ENCODE measurements at regions not wholly inside any gene's neighbourhood (a gene's known extent, or its start where the extent isn't known, plus 50 kb on each side); places are given as distances from the start of the nearest gene placed in this dataset.

DNA sequence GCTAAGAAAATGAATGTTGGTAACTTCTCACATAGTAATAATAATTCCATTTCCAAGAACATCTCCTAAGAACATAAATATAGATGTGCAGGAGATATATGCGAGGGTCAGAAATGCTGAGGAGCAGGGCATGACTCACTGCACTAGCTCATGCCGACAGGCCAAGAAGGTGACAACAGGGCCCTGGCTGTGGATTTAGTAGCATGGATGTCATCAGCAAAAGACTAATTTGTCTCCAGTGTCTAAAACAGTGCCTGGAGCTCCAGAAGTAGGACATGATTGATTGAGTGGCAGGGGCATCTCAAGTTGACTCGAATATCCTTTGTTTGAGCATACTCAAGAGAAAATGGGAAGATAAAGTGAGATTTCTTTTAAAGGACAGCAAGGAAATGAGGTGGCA lies 207.0 kb upstream of the FOXA2 start:
- POLR2A ChIA-PET, result no interaction called here
- CTCF ChIA-PET, result no interaction called here
- TF ChIP-seq, protein P1, sequence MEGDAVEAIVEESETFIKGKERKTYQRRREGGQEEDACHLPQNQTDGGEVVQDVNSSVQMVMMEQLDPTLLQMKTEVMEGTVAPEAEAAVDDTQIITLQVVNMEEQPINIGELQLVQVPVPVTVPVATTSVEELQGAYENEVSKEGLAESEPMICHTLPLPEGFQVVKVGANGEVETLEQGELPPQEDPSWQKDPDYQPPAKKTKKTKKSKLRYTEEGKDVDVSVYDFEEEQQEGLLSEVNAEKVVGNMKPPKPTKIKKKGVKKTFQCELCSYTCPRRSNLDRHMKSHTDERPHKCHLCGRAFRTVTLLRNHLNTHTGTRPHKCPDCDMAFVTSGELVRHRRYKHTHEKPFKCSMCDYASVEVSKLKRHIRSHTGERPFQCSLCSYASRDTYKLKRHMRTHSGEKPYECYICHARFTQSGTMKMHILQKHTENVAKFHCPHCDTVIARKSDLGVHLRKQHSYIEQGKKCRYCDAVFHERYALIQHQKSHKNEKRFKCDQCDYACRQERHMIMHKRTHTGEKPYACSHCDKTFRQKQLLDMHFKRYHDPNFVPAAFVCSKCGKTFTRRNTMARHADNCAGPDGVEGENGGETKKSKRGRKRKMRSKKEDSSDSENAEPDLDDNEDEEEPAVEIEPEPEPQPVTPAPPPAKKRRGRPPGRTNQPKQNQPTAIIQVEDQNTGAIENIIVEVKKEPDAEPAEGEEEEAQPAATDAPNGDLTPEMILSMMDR (IDR thresholded peaks at IDR 0.05; ENCODE audit: control extremely low read depth, extremely low read depth, low read depth, missing control alignments), result no peak
- DNase-seq (ENCODE audit: extremely low spot score), result no peak

GRCh38 chr20:22791877-22792525 lies 207.6 kb upstream of the FOXA2 start:
- ChIA-PET POLR2A (no interaction called here), CTCF (no interaction called here)
- no peak for DNase-seq (ENCODE audit: extremely low spot score)
- TF ChIP-seq, protein P1 (IDR thresholded peaks at IDR 0.05; ENCODE audit: control extremely low read depth, extremely low read depth, low read depth, missing control alignments), result no peak

DNA sequence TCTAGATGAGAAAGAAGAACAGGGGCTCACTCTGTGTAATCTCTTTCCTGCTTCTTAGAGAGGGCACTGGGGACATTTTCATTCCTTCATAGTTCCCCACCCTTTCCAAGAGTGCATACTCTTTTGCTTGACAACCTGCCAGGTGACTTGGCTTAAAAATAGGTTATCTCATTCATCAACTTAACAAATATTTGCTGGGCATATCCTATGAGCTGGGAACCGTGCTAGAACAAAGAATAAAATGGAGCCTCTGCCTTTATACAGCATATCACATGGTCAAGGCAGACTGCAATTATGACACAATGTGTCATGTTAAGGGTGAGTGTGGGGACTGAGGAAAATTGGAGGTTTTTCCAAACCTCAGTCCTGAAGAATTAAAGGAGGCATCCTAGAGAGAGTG lies 209.8 kb upstream of the FOXA2 start:
- ChIA-PET CTCF (interaction anchor here (0.7 to 1.5 kb wide), 3 partner anchors 9 to 11 kb away, joined by 3 to 4 read pairs (median 3); no protein-coding TSS in a partner anchor), POLR2A (no interaction called here)
- TF ChIP-seq, protein P1 (IDR thresholded peaks at IDR 0.05; ENCODE audit: control extremely low read depth, extremely low read depth, low read depth, missing control alignments), result no peak
- no peak for DNase-seq (ENCODE audit: extremely low spot score)

- ChIA-PET POLR2A (no interaction called here), CTCF (interaction anchor here (0.9 to 1.4 kb wide), 3 partner anchors 9 to 19 kb away, joined by 3 to 4 read pairs (median 3); no protein-coding TSS in a partner anchor)
- DNase-seq (ENCODE audit: extremely low spot score), result no peak
- TF ChIP-seq, protein P1 (IDR thresholded peaks at IDR 0.05; ENCODE audit: control extremely low read depth, extremely low read depth, low read depth, missing control alignments), result no peak
Observed at GRCh38 chr20:22795433-22795832, 211.1 kb upstream of the FOXA2 start.

DNA sequence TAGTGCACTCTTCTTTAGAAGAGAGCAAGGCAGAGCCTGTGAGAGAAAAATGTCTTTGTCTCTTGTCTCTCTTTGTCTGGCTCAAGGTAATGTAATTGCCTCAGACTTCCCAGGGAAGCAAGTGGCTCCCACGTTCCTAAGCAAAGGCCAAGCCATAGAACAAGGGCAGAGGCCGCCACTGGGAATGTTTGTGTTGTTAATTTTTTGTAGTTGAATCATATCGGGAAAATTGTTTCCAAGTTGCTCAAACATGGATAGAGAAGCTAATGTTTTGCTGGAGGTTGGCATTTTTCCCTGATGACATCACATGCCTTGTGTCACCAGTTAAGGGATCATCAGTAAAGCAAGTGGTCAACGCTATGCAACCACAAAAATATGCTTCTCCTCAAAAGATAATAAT lies 211.5 kb upstream of the FOXA2 start:
- no peak for DNase-seq (ENCODE audit: extremely low spot score)
- TF ChIP-seq, protein P1 (IDR thresholded peaks at IDR 0.05; ENCODE audit: control extremely low read depth, extremely low read depth, low read depth, missing control alignments), result no peak
- ChIA-PET CTCF (no interaction called here), POLR2A (no interaction called here)

GRCh38 chr20:22796469-22797077 lies 212.2 kb upstream of the FOXA2 start:
- DNase-seq (ENCODE audit: extremely low spot score), result no peak
- TF ChIP-seq, protein P1 (IDR thresholded peaks at IDR 0.05; ENCODE audit: control extremely low read depth, extremely low read depth, low read depth, missing control alignments), result no peak
- POLR2A ChIA-PET, result no interaction called here
- CTCF ChIA-PET, result no interaction called here

Measured in GM10248 (cell line).